Peyer's patch (tissue), 4 donors: ENCODE measurements at regions not wholly inside any gene's neighbourhood (a gene's known extent, or its start where the extent isn't known, plus 50 kb on each side); places are given as distances from the start of the nearest gene placed in this dataset.

Source experiments
- POLR2A ChIP-seq, 2 donors: fragments of 450-650 bp; IDR thresholded peaks; one replicate each; pipeline ENCODE4 v1.5.1; 2017; ENCODE audit warnings: antibody characterized with exemption in 2 of 2, mild to moderate bottlenecking in 2 of 2, moderate library complexity in 2 of 2
- TF ChIP-seq, protein P1 (sequence below), 6 experiments: fragments of 450-650 bp in 4 of 6; fragments of 200-600 bp in 2 of 6; sonication (generic) in 1 of 6; IDR thresholded peaks; one replicate each; pipeline ENCODE4 v1.5.1; 2017 to 2019; ENCODE audit warnings: antibody characterized with exemption in 6 of 6, mild to moderate bottlenecking in 3 of 6, moderate library complexity in 1 of 6

DNA sequence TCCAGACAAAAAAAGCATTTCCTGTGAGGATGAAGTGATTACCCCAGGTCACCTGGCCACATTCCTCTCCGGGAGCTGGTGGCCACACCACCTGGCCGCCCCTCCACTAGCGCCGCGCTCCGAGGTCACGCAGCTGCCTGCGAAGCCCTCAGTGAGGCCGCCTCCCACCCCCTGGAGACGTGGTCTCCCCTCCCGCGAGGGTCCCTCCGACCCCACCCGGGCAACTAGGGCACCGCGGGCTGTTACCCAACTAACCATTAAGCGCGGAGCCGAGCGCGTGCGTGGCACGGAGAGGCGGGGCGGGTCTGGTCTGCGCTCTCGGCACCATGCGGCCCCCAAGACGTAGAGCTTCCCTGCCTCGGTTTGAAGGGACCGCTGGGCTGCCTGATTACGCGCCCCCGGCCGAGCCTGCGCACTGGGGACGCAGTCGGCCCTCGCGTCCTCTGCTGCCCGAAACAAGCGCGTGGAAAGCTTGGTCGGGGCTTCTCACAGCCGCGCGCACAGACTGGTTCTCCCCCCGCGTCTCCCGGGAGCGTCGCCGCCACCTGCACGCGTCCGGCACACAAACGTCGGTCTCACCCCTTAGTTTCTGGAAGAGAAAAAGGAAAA lies 106.5 kb downstream of the SLC16A1 start:
- TF ChIP-seq, protein P1, sequence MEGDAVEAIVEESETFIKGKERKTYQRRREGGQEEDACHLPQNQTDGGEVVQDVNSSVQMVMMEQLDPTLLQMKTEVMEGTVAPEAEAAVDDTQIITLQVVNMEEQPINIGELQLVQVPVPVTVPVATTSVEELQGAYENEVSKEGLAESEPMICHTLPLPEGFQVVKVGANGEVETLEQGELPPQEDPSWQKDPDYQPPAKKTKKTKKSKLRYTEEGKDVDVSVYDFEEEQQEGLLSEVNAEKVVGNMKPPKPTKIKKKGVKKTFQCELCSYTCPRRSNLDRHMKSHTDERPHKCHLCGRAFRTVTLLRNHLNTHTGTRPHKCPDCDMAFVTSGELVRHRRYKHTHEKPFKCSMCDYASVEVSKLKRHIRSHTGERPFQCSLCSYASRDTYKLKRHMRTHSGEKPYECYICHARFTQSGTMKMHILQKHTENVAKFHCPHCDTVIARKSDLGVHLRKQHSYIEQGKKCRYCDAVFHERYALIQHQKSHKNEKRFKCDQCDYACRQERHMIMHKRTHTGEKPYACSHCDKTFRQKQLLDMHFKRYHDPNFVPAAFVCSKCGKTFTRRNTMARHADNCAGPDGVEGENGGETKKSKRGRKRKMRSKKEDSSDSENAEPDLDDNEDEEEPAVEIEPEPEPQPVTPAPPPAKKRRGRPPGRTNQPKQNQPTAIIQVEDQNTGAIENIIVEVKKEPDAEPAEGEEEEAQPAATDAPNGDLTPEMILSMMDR (IDR thresholded peaks at IDR 0.05) = no peak
- no peak for TF ChIP-seq POLR2A (IDR thresholded peaks at IDR 0.05)
